ENCODE measurements at regions not wholly inside any gene's neighbourhood (a gene's known extent, or its start where the extent isn't known, plus 50 kb on each side); places are given as distances from the start of the nearest gene placed in this dataset.

GRCh38 chr15:31151301-31152233 is 50.0 kb upstream of the TRPM1 start:
- TF ChIP-seq, protein P1, sequence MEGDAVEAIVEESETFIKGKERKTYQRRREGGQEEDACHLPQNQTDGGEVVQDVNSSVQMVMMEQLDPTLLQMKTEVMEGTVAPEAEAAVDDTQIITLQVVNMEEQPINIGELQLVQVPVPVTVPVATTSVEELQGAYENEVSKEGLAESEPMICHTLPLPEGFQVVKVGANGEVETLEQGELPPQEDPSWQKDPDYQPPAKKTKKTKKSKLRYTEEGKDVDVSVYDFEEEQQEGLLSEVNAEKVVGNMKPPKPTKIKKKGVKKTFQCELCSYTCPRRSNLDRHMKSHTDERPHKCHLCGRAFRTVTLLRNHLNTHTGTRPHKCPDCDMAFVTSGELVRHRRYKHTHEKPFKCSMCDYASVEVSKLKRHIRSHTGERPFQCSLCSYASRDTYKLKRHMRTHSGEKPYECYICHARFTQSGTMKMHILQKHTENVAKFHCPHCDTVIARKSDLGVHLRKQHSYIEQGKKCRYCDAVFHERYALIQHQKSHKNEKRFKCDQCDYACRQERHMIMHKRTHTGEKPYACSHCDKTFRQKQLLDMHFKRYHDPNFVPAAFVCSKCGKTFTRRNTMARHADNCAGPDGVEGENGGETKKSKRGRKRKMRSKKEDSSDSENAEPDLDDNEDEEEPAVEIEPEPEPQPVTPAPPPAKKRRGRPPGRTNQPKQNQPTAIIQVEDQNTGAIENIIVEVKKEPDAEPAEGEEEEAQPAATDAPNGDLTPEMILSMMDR (IDR thresholded peaks at IDR 0.05; ENCODE audit: insufficient read depth, low read depth, low read length, missing control alignments) = no peak
- DNase-seq (ENCODE audit: low read depth) = no peak
- no peak overlapping the region for H3K4me3 ChIP-seq (ENCODE audit: low read length)

- peak; percentile 51 for DNase-seq (ENCODE audit: low read depth)
- TF ChIP-seq, protein P1 (IDR thresholded peaks at IDR 0.05; ENCODE audit: insufficient read depth, low read depth, low read length, missing control alignments) = no peak
These were observed 52.0 kb upstream of the TRPM1 start for GRCh38 chr15:31153531-31153930.

DNA sequence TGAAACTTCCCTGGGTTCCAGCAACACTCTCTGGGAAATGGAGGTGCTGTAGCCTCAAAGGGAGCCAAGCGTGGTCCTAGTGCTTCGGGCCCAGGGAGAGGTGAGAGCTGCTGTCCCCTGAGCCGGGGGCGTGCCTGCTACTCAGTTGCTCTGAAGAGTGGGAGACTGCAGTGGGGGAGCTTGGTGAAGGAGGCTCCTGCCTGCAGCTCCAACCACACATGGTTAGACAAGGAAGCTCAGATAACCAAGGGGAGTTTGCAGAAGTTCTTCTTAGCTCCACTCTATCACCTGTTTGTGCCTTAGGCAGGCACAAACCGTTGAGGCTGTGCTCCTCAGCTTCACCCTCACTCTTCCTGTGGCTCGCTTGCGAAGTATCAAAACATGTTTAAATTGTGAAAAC is 53.6 kb upstream of the TRPM1 start:
- no peak for DNase-seq (ENCODE audit: low read depth)
- no peak overlapping the region for H3K4me3 ChIP-seq (ENCODE audit: low read length)
- TF ChIP-seq, protein P1 (IDR thresholded peaks at IDR 0.05; ENCODE audit: insufficient read depth, low read depth, low read length, missing control alignments) = no peak

More at GRCh38 chr15:31153531-31153930, 52.0 kb upstream of the TRPM1 start:
- H3K4me3 ChIP-seq (ENCODE audit: low read length) = no peak overlapping the region

- H3K4me3 ChIP-seq (ENCODE audit: low read length) = no peak overlapping the region
- TF ChIP-seq, protein P1 (IDR thresholded peaks at IDR 0.05; ENCODE audit: insufficient read depth, low read depth, low read length, missing control alignments) = no peak
- DNase-seq (ENCODE audit: low read depth) = no peak
These were observed 54.7 kb upstream of the TRPM1 start for GRCh38 chr15:31156226-31156625.

DNA sequence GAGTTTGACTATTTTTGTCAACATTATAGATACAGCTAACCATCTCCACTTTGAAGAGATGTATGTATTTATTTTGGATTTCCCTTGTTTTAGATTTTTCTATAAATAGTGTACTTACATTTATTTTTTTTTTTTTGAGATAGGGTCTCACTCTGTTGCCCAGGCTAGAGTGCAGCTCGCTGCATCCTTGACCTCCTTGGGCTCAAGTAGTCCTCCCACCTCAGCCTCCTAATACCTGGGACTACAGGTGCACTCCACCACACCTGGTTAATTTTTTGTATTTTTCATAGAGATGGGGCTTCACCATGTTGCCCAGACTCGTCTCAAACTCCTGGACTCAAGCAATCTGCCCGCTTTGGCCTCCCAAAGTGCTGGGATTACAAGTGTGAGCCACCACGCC is 55.3 kb upstream of the TRPM1 start:
- no peak for DNase-seq (ENCODE audit: low read depth)
- TF ChIP-seq, protein P1 (IDR thresholded peaks at IDR 0.05; ENCODE audit: insufficient read depth, low read depth, low read length, missing control alignments) = no peak
- no peak overlapping the region for H3K4me3 ChIP-seq (ENCODE audit: low read length)

- TF ChIP-seq, protein P1 (IDR thresholded peaks at IDR 0.05; ENCODE audit: insufficient read depth, low read depth, low read length, missing control alignments) = no peak
- no peak for DNase-seq (ENCODE audit: low read depth)
- no peak overlapping the region for H3K4me3 ChIP-seq (ENCODE audit: low read length)
These were observed 56.1 kb upstream of the TRPM1 start for GRCh38 chr15:31157644-31158069.

All from epithelial cell of esophagus (primary cell).